ENCODE measurements at regions not wholly inside any gene's neighbourhood (a gene's known extent, or its start where the extent isn't known, plus 50 kb on each side); places are given as distances from the start of the nearest gene placed in this dataset.

GRCh38 chr13:97743938-97744337, 209.5 kb upstream of the IPO5 start (continued):
- no peak for TF ChIP-seq CHD7 (IDR thresholded peaks at IDR 0.05; ENCODE audit: insufficient replicate concordance, low read length)
- TF ChIP-seq CTCF (IDR thresholded peaks at IDR 0.05; ENCODE audit: control extremely low read depth in 1 of 3, insufficient read depth in 1 of 3, low read depth in 1 of 3, low read length in 3 of 3) = no peak
- no peak for TF ChIP-seq EP300 (IDR thresholded peaks at IDR 0.05; ENCODE audit: borderline replicate concordance in 1 of 2, low read depth in 2 of 2, low read length in 2 of 2)
- TF ChIP-seq CBX5 (IDR thresholded peaks at IDR 0.05; ENCODE audit: low read depth, low read length) = no peak
- no peak for TF ChIP-seq EZH2 (IDR thresholded peaks at IDR 0.05; ENCODE audit: low read depth, low read length, severe bottlenecking)
- no peak for TF ChIP-seq CBX8 (IDR thresholded peaks at IDR 0.05; ENCODE audit: borderline replicate concordance, low read depth, low read length)
- no peak for TF ChIP-seq SIRT6 (IDR thresholded peaks at IDR 0.05; ENCODE audit: low read length)
- TF ChIP-seq SAP30 (IDR thresholded peaks at IDR 0.05; ENCODE audit: insufficient read depth, insufficient replicate concordance, low read length) = no peak
- TF ChIP-seq PHF8 (conservative IDR thresholded peaks at IDR 0.05; ENCODE audit: low read depth, low read length) = no peak
